Amniotic epithelial cell (primary cell): ENCODE measurements at regions not wholly inside any gene's neighbourhood (a gene's known extent, or its start where the extent isn't known, plus 50 kb on each side); places are given as distances from the start of the nearest gene placed in this dataset.

ENCODE experiments used
- DNase-seq: peaks from one replicate; pipeline ENCODE4 v3.0.0-alpha.2; 2010; ENCODE audit warnings: low read depth

DNA sequence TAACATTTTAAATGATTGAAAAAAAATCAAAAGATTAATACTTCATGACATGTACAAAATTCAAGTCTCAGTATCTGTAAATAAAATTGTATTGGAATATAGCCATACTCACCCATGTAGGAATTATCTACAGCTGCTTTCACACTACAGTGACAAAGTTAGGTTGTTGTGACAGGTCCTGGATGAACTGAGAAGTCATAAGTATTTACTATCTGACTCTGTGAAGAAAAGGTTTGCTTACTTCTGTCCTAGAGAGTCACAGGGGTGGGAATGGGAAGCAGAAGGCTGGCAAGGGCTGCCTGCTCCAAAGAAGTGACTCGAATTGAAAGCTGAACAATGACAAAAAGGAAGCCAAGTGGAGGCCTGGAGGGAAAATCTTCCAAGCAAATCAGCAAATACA is 155.2 kb downstream of the SLC30A10 start:
- no peak for DNase-seq

DNA sequence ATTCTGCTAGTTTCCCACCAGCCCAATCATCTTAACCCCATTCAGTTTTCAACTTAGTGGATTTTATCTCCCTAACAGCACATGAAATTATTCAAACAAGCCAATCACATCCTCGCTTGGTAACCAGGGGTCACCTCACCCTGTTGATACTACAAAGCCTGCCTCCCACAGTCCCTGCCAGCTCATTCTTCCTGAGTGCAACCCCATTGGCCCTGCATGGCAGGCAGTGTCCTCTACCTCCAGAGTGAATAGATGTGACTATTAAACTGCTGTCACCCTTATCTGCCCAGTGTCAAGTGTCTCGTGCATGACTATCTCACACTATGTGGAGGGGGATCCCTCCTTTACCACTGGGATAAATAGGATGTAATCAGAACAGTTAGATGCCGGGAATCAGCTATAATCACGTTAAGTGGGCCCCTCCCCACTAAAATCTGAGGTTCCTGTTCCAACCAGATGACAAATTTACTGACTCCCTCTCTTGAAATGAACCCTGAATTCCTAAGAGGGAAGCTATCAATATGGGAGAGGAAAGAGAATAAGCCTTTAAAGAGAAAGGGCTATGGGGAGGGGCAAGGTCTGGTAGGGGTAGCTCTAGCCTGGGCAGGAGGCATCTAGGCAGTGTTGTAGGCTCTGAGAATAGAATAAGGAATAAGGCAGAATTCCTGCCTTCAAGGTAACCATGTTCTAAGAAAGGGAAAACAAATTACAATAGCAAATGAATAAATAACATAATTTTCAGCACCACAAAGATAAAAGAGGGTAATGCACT is 155.9 kb downstream of the SLC30A10 start:
- DNase-seq: peak; percentile 24

DNA sequence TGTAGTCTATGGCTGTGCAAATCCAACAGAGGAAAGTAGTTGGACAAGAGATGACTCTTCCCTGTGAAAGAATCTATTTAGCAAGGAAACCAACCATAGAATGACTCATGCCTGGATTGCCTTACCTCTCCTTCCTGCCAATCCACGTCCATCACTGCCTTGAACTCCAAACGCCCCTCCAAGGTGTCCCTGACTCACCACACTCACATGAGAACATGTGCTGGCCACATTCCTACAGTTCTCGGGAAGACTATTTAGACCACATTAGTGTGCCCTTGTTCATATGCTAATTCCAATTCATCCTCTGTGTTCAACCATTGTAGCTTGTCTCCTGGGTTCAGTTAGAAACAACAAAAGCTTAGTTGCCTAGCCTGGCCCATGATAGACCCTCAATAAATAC is 157.3 kb downstream of the SLC30A10 start:
- DNase-seq: peak; percentile 100

DNA sequence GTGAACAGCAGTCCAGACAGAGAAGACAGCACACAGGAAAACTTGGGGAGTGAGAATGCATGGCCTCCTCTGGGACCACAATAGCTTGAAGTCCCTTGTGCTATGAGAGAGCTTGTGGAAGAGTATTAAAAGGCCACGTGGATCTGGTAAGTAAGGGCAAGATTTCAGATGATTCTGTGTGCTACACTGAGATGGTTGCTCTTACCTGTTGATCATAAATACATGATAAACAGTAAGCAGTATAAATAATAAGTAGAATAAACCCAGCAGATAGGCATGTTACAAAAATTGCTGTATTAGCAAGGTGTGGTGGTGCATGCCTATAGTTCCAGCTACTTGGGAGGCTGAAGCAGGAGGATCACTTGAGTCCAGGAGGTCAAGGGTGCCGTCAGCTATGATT is 150.4 kb upstream of the ZC3H11B start:
- DNase-seq: no peak

- no peak for DNase-seq
These were observed 148.4 kb upstream of the ZC3H11B start for GRCh38 chr1:219761208-219761860.

DNA sequence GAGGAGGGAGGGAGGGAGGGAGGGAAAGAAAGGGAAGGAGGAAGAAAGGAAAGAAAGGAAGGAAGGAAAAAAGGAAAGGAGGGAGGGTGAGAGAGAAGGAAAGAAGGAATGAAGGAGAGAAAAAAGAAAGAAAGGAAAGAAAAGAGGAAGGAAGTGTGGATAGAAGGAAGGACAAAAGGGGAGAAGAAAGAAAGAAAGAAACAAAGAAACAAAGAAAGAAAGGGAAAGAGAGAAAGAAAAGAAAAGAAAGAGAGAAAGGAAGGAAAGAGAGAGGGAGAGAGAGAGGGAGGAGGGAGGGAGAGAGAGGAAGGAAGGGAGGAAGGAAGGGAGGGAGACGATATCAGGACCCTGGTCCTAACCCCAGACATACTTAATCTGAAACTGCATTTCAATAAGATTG is 146.2 kb upstream of the ZC3H11B start:
- DNase-seq: no peak

DNA sequence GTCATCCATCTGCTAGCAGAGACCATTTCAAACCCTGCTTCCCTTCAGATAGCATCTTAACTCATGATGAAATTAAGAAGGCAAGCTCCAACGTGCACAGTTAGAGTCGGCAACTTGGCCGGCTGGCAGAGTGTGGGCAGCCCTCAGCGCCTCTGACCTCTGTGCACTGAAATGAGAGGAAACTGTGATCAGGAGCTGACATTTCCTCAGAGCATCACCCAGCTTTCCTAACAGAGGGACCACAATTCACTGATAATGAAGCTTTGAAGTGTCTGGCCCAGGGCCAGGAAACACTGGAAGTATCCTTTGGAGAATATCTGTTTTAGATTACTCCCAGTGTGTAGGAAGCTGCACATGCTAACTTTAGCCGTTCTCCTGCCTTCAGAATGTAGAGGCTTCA is 145.0 kb upstream of the ZC3H11B start:
- DNase-seq: peak; percentile 66

DNA sequence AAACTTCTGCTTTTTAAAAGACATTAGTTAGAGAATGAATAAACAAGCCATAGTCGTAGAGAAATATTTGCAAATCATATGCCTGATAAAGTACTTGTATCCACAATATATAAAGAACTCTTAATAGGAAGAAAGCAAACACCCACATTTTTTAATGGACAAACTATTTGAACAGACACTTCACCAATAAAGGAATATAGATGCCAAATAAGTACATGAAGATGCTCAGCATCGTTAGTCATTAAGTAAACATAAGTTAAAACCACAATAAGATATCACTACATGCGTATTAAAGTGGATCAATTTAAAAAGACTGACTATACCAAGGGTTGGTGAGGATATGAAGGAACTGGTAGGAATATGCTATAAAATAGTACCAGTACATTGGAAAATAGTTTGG is 142.3 kb upstream of the ZC3H11B start:
- DNase-seq: no peak

DNA sequence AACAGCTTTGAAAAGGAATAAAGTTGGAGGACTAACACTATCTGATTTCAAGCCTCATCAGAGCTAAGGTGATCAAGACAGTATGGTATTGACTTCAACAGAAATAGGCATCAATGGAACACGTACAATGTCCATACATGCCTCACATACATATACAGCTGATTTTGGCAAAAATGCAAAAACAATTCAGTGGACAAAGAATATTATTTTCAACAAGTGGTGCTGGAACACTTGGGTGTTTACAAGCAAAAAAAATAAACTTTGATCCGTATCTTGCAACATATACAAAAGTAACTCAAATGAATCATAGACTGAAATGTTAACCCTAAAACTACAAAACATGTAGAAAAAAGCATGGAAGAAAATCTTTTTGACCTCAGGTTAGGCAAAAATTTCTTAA is 141.9 kb upstream of the ZC3H11B start:
- no peak for DNase-seq

DNA sequence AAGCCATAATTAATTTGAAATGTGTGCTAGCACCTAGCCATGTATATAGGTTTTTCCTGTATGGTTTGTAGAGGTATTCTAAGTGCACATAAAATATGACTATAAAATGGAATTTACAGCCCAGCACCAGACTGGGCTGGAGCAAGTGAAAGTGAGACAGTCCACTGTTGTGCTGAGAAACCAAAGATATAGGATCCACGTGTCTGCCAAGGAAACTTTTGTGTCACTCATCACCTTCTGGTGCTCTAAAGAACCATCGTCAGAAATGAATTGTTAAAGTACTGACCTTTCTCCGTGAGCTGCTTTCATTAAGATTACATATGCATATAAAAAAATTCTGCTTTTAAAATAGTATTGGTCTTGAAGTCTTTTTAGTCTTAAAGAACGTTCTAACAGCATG is 141.0 kb upstream of the ZC3H11B start:
- no peak for DNase-seq

GRCh38 chr1:219752645-219753044 is 139.7 kb upstream of the ZC3H11B start:
- no peak for DNase-seq

DNA sequence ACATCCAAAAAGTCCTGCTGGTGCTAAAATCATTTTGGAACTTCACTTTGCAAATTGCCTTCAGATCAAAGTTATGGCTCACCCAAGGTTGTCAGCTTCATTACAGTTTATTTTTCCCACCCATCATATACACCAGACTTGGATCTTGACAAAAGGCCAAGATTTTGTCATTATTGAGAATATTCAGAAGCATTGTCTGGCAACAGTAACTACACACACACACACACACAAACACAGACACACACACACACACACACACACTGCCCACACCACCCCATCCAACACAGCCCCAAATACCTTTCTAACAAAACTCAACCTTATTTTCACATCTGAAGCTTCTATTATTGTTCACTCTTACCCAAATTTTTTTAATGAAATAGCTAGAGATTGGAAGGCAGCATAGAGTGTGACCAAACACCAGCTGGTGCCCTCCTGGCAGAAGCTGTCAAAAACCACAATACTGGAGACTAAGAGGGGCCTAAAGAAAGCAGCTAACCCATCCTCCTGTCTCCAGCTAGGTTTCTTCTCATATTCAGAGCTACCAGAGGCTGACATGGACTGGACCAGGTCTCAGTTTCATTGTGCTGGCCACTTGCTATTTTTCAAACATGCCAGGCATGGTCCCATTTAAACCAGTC is 139.1 kb upstream of the ZC3H11B start:
- no peak for DNase-seq

DNA sequence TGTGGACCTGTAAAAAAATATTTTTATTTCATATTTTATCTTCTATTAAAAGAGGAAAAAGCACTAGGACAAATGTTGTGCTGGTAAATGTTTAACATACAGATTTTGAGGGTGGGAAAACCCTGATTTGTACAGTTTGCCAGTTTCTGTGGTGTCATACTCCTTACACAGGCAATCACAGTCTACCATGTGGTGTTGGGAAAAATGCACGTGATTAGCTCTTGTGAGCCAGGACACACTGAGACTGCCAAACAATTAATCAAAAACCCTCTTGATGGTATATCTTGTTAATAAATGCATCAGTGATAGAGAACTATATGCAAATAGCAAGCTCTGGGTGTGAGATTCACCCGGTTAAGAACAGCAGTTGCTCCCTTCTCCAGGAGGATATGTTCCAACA is 136.5 kb upstream of the ZC3H11B start:
- DNase-seq: no peak

GRCh38 chr1:219746141-219746540 is 133.2 kb upstream of the ZC3H11B start:
- DNase-seq: no peak

- DNase-seq: peak; percentile 98
These were observed 132.0 kb upstream of the ZC3H11B start for GRCh38 chr1:219744652-219745469.

- no peak for DNase-seq
These were observed 128.4 kb upstream of the ZC3H11B start for GRCh38 chr1:219741011-219741970.

- DNase-seq: no peak
These were observed 120.7 kb upstream of the ZC3H11B start for GRCh38 chr1:219733511-219734174.

DNA sequence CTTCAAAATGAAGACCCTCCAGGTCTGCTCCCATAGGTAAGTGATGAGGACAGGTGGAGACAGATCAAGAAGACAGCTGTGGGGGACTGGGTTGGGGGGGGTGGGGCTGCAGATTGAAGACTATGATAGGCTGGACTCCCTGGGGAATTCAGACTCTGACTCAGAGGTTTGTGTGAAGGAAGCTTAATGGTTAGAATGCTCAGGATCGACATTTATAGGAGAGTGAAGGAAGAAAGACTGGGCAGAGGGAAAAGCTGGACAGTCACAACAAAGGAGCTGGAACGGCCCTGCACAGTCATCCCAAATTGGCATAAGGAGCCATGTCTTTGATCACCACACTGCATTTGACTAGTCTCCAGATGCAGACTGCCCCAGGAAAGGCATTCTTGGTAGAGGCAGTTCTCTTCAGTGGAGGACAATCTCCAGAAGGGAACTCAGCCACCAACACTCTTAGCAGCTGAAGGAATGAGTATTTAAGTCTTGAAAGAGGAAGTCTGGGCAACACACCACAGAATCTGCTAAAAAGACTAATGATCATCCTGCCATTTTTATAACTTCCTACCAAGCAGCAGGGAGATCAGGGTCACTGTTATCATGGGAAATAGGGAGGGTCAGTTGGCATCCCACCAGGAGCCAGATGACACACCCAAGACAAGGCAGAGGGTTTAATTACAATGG is 120.0 kb upstream of the ZC3H11B start:
- no peak for DNase-seq

DNA sequence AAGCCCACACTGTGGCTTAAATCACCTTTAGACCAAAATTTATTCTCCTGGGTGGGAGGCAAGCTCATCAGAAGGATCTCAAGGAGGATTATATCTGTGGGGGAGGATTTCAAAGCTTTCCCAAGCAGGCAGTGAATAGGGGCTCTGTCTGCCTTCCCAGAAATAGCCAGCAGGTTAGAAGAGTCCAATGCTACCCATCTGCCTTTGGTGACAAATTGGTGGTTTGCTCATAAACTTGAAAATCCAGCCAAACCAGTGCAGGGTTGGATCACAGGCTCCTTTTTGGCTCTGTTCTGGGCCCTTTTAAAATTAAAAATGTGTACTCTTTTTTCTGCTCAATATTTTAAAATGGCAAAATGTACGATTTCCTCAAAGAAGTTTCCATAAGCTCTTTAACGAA is 118.9 kb upstream of the ZC3H11B start:
- no peak for DNase-seq
